Activated naive CD4-positive, alpha-beta T cell treated with anti-CD3 and anti-CD28 coated beads, Interleukin-2, amount 10 ng/mL, durations not matched to agents 7 days and 5 days (primary cell): ENCODE measurements at regions not wholly inside any gene's neighbourhood (a gene's known extent, or its start where the extent isn't known, plus 50 kb on each side); places are given as distances from the start of the nearest gene placed in this dataset.
"Not testable (repeated sequence)": the region's sequence is repeated elsewhere in the genome, so short reads cannot be mapped to it uniquely, and the experiment has no call there.

Experiments used
- CTCF ChIA-PET: fragments of 350-600 bp; sonication (Branson Sonifier 250); formaldehyde crosslinking; loops from one replicate; lab custom pipeline; 2021; ENCODE audit warnings: antibody characterized with exemption; lab: Charles Lee
- DNase-seq: peaks from one replicate; pipeline ENCODE4 v3.0.0-alpha.2; 2020
- H3K27ac Mint-ChIP-seq: one replicate; pipeline ENCODE4 v1.8.0; 2021; ENCODE audit warnings: mild to moderate bottlenecking, moderate library complexity, mixed read lengths
- H3K27me3 Mint-ChIP-seq: one replicate; pipeline ENCODE4 v1.8.0; 2021; ENCODE audit warnings: mild to moderate bottlenecking, mixed read lengths
- H3K36me3 Mint-ChIP-seq: one replicate; pipeline ENCODE4 v1.8.0; 2021; ENCODE audit warnings: mixed read lengths
- H3K4me1 Mint-ChIP-seq: one replicate; pipeline ENCODE4 v1.8.0; 2021; ENCODE audit warnings: mixed read lengths
- H3K4me3 Mint-ChIP-seq: one replicate; pipeline ENCODE4 v1.8.0; 2021; ENCODE audit warnings: mild to moderate bottlenecking, moderate library complexity, mixed read lengths
- H3K9me3 Mint-ChIP-seq: one replicate; pipeline ENCODE4 v1.8.0; 2021; ENCODE audit warnings: mixed read lengths

- H3K27me3 Mint-ChIP-seq, H3K36me3 Mint-ChIP-seq, H3K27ac Mint-ChIP-seq, CTCF ChIA-PET, H3K4me3 Mint-ChIP-seq, DNase-seq, H3K4me1 Mint-ChIP-seq, H3K9me3 Mint-ChIP-seq: not testable (repeated sequence)
Measured at GRCh38 chr9:87028836-87029235, 81.5 kb upstream of the GAS1 start.

GRCh38 chr9:87029905-87030304, 82.6 kb upstream of the GAS1 start:
- Mint-ChIP-seq H3K27me3 (peaks cover 4% of the 10 kb centered on the region), H3K4me3 (no peak overlapping the region), H3K36me3 (no peaks in the 10 kb centered on the region), H3K27ac (no peak overlapping the region), H3K4me1 (no peaks in the 10 kb centered on the region), H3K9me3 (no peaks in the 10 kb centered on the region)
- CTCF ChIA-PET: no interaction called here
- DNase-seq: no peak

DNA sequence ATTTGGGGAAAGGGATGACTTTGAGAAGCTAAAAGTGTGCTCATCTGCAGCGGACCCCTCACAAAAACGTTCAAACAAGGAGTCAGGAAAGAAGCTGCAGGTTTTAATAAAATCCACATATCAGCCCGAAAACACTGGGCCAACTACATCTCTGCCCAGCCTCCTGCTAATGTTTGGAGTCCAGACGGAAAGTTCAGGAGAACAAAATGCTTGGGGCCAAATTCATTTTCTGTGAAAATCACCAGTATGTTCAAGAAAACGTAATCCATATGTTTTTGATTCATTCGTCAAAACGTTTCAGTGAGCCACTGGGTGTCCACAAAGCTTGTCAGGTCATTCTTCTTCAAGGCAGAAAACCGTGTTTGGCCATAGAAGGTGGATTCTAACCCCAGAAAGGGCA, 87.5 kb upstream of the GAS1 start:
- Mint-ChIP-seq H3K27me3 (peaks cover 4% of the 10 kb centered on the region), H3K36me3 (no peaks in the 10 kb centered on the region), H3K4me3 (no peak overlapping the region), H3K9me3 (no peaks in the 10 kb centered on the region), H3K27ac (no peak overlapping the region), H3K4me1 (no peaks in the 10 kb centered on the region)
- no peak for DNase-seq
- CTCF ChIA-PET: no interaction called here

DNA sequence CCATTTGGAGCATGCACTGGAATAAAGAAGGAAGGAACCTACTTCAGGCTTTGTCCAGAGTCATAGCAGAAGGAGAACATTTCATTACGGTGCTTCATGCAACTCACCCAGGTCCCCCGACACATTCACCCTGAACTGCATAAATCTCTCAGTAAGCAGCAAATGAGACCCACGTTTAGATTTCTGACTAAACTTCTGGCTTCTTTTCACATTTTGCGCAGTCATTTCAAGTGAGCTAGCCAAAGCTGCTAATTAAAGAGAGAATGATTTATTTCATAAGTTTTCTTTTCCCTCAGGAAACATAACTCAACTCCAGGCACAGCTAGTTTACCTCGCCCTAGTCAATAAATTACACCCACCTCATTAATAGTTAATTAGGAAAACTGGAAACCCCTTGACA, 88.6 kb upstream of the GAS1 start:
- no peaks in the 10 kb centered on the region for H3K9me3 Mint-ChIP-seq
- no peak for DNase-seq
- no peak overlapping the region for H3K27ac Mint-ChIP-seq
- no peaks in the 10 kb centered on the region for H3K4me1 Mint-ChIP-seq
- H3K27me3 Mint-ChIP-seq: peaks cover 4% of the 10 kb centered on the region
- CTCF ChIA-PET: no interaction called here
- H3K36me3 Mint-ChIP-seq: no peaks in the 10 kb centered on the region
- no peak overlapping the region for H3K4me3 Mint-ChIP-seq

GRCh38 chr9:87036506-87036905, 89.2 kb upstream of the GAS1 start:
- H3K9me3 Mint-ChIP-seq: peaks cover under 1% of the 10 kb centered on the region
- H3K4me3 Mint-ChIP-seq: no peak overlapping the region
- CTCF ChIA-PET: no interaction called here
- peaks cover 4% of the 10 kb centered on the region for H3K27me3 Mint-ChIP-seq
- H3K36me3 Mint-ChIP-seq: no peaks in the 10 kb centered on the region
- no peaks in the 10 kb centered on the region for H3K4me1 Mint-ChIP-seq
- DNase-seq: no peak
- no peak overlapping the region for H3K27ac Mint-ChIP-seq

- CTCF ChIA-PET: no interaction called here
- Mint-ChIP-seq H3K27ac (no peak overlapping the region), H3K27me3 (no peaks in the 10 kb centered on the region), H3K9me3 (peaks cover 4% of the 10 kb centered on the region), H3K4me1 (no peaks in the 10 kb centered on the region), H3K4me3 (no peak overlapping the region), H3K36me3 (no peaks in the 10 kb centered on the region)
- DNase-seq: no peak
Measured at GRCh38 chr9:87039809-87040392, 92.6 kb upstream of the GAS1 start.

GRCh38 chr9:87040410-87041009, 93.2 kb upstream of the GAS1 start:
- H3K27ac Mint-ChIP-seq: no peak overlapping the region
- H3K4me1 Mint-ChIP-seq: no peaks in the 10 kb centered on the region
- H3K36me3 Mint-ChIP-seq: no peaks in the 10 kb centered on the region
- no peak for DNase-seq
- no peaks in the 10 kb centered on the region for H3K27me3 Mint-ChIP-seq
- CTCF ChIA-PET: no interaction called here
- no peak overlapping the region for H3K4me3 Mint-ChIP-seq
- H3K9me3 Mint-ChIP-seq: peaks cover 4% of the 10 kb centered on the region

DNA sequence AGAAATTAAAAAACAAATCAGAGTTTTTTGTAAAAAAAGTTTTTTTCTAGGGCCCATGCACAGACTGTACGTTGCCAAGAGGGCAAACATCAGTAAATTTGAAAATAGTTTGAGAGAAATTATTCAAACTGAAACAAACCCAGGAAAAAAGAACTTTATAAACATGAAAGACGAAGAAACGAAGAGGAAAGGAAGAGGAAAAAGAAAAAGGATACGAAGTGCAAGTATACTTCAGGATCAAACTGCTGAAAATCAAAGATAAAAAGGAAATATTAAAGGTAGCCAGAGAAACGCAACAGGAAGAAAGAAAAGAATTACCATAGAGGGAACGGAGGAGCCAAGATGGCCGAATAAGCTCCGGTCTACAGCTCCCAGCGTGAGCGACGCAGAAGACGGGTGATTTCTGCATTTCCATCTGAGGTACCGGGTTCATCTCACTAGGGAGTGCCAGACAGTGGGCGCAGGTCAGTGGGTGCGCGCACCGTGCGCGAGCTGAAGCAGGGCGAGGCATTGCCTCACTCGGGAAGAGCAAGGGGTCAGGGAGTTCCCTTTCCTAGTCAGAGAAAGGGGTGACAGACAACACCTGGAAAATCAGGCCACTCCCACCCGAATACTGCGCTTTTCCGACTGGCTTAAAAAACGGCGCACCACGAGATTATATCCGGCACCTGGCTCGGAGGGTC, 94.4 kb upstream of the GAS1 start:
- H3K36me3 Mint-ChIP-seq, H3K27ac Mint-ChIP-seq, CTCF ChIA-PET, H3K4me3 Mint-ChIP-seq, H3K4me1 Mint-ChIP-seq, H3K27me3 Mint-ChIP-seq, H3K9me3 Mint-ChIP-seq, DNase-seq: not testable (repeated sequence)

GRCh38 chr9:87049929-87050608, 102.8 kb upstream of the GAS1 start:
- H3K9me3 Mint-ChIP-seq: not testable (repeated sequence)

GRCh38 chr9:87054999-87055686, 107.8 kb upstream of the GAS1 start:
- no peak overlapping the region for H3K27ac Mint-ChIP-seq
- no peaks in the 10 kb centered on the region for H3K27me3 Mint-ChIP-seq
- no peaks in the 10 kb centered on the region for H3K36me3 Mint-ChIP-seq
- DNase-seq: no peak
- no peaks in the 10 kb centered on the region for H3K4me1 Mint-ChIP-seq
- CTCF ChIA-PET: no interaction called here
- H3K9me3 Mint-ChIP-seq: no peaks in the 10 kb centered on the region
- no peak overlapping the region for H3K4me3 Mint-ChIP-seq

More at GRCh38 chr9:87049929-87050608, 102.8 kb upstream of the GAS1 start:
- H3K4me1 Mint-ChIP-seq, H3K27ac Mint-ChIP-seq, CTCF ChIA-PET, H3K36me3 Mint-ChIP-seq, H3K27me3 Mint-ChIP-seq, DNase-seq, H3K4me3 Mint-ChIP-seq: not testable (repeated sequence)

DNA sequence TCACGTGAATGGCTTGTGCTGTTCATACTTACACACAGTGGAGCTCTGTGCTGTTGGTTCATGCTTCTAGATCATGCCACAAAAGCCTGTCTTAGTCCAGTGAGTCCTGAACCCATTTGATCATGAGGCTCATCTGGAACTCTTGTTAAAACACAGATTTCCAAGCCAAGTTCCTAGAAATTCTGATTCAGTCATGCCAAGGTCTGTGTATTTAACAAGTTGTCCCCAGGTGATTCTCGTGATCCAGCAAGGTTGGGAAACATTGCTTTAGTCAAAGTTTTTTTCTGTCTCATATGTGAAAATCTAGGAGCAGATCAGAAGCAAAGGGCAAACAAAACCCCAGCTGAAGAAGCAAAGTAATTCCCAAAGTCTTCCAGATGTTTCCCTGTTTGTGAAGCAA, 112.5 kb upstream of the GAS1 start:
- no peaks in the 10 kb centered on the region for H3K9me3 Mint-ChIP-seq
- no peaks in the 10 kb centered on the region for H3K4me1 Mint-ChIP-seq
- no peak overlapping the region for H3K4me3 Mint-ChIP-seq
- no peak overlapping the region for H3K27ac Mint-ChIP-seq
- CTCF ChIA-PET: no interaction called here
- no peak for DNase-seq
- no peaks in the 10 kb centered on the region for H3K36me3 Mint-ChIP-seq
- no peaks in the 10 kb centered on the region for H3K27me3 Mint-ChIP-seq

- Mint-ChIP-seq H3K27me3 (no peaks in the 10 kb centered on the region), H3K9me3 (no peaks in the 10 kb centered on the region), H3K4me3 (no peak overlapping the region), H3K27ac (no peak overlapping the region), H3K4me1 (no peaks in the 10 kb centered on the region), H3K36me3 (no peaks in the 10 kb centered on the region)
- CTCF ChIA-PET: no interaction called here
- DNase-seq: no peak
Measured at GRCh38 chr9:87062746-87063145, 115.4 kb upstream of the GAS1 start.

GRCh38 chr9:87063246-87063645, 115.9 kb upstream of the GAS1 start:
- no peaks in the 10 kb centered on the region for H3K9me3 Mint-ChIP-seq
- H3K4me3 Mint-ChIP-seq: no peak overlapping the region
- H3K4me1 Mint-ChIP-seq: no peaks in the 10 kb centered on the region
- no peaks in the 10 kb centered on the region for H3K36me3 Mint-ChIP-seq
- H3K27ac Mint-ChIP-seq: no peak overlapping the region
- DNase-seq: no peak
- no peaks in the 10 kb centered on the region for H3K27me3 Mint-ChIP-seq
- CTCF ChIA-PET: no interaction called here

GRCh38 chr9:87063871-87064270, 116.6 kb upstream of the GAS1 start:
- no peaks in the 10 kb centered on the region for H3K36me3 Mint-ChIP-seq
- H3K9me3 Mint-ChIP-seq: no peaks in the 10 kb centered on the region
- no peak for DNase-seq

More at GRCh38 chr9:87063871-87064270, 116.6 kb upstream of the GAS1 start:
- Mint-ChIP-seq H3K27ac (no peak overlapping the region), H3K4me1 (no peaks in the 10 kb centered on the region), H3K27me3 (no peaks in the 10 kb centered on the region), H3K4me3 (no peak overlapping the region)
- CTCF ChIA-PET: no interaction called here
